ENCODE measurements at regions not wholly inside any gene's neighbourhood (a gene's known extent, or its start where the extent isn't known, plus 50 kb on each side); places are given as distances from the start of the nearest gene placed in this dataset.

DNA sequence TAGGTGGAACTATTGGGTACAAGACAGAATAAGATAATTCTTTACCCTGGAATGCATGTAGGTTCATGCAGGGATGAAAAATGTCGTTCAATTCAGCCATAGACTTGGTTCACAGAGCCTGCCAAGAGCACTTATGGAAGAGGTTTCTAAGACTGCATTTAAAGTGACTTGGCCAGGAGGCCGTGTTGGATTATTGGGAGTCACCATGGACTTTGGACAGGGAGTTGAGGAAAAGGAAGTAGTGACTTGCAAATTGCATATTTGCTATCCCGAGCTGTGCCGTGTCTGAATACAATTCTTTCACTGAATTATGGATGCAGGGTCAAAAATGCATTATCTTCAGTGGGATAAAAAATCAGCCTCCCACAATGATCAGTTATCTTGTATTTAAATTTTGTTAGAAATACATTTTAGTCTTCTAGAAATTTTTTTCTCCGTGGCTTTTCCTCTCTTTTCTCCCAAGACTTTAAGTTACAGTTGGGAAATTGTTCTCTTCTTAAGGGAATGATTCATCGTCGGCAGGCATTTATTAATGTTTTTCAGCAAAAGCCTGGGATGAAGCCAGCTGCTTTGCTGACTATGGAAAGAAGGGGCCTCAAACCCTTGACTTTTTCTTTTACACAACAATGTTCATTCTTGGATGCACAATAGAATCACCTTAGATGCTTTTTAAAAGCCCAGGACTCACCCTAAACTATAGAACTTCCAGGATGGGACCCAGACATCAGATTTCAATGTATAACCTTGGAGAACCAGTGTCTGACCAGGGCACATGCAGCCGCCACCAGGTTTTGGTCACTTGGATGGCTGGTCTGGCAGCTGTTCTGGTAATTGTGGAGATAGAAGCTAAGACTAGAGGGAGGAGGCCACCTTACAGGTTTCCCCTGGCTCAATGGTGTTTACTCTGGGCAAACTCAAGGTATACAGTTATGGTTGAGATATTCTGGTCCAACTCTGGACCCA is 70.8 kb downstream of the FAT3 start:
- TF ChIP-seq, protein P1, sequence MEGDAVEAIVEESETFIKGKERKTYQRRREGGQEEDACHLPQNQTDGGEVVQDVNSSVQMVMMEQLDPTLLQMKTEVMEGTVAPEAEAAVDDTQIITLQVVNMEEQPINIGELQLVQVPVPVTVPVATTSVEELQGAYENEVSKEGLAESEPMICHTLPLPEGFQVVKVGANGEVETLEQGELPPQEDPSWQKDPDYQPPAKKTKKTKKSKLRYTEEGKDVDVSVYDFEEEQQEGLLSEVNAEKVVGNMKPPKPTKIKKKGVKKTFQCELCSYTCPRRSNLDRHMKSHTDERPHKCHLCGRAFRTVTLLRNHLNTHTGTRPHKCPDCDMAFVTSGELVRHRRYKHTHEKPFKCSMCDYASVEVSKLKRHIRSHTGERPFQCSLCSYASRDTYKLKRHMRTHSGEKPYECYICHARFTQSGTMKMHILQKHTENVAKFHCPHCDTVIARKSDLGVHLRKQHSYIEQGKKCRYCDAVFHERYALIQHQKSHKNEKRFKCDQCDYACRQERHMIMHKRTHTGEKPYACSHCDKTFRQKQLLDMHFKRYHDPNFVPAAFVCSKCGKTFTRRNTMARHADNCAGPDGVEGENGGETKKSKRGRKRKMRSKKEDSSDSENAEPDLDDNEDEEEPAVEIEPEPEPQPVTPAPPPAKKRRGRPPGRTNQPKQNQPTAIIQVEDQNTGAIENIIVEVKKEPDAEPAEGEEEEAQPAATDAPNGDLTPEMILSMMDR (IDR thresholded peaks at IDR 0.05) = no peak
- no peak for TF ChIP-seq ZFX (IDR thresholded peaks at IDR 0.05; ENCODE audit: borderline replicate concordance)
- H3K27ac ChIP-seq = no peak overlapping the region

DNA sequence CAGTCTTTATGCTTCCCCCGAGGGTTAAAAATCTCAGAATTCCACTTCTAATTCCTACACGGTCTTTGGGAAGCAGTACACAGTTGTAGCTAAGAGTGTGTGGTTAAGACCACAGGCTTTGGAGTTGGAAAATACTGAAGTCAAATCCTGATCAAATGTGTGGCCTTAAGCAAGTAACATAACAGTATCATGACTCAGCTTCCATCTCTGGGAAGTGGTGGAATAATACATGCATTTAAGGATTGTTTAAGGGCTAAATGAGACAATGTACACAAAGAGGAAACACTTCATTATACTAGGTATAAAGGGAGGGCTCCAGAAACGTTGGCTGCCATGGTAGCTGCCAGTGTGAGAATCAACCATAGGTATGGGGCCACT is 71.5 kb downstream of the FAT3 start:
- no peak overlapping the region for H3K27ac ChIP-seq

DNA sequence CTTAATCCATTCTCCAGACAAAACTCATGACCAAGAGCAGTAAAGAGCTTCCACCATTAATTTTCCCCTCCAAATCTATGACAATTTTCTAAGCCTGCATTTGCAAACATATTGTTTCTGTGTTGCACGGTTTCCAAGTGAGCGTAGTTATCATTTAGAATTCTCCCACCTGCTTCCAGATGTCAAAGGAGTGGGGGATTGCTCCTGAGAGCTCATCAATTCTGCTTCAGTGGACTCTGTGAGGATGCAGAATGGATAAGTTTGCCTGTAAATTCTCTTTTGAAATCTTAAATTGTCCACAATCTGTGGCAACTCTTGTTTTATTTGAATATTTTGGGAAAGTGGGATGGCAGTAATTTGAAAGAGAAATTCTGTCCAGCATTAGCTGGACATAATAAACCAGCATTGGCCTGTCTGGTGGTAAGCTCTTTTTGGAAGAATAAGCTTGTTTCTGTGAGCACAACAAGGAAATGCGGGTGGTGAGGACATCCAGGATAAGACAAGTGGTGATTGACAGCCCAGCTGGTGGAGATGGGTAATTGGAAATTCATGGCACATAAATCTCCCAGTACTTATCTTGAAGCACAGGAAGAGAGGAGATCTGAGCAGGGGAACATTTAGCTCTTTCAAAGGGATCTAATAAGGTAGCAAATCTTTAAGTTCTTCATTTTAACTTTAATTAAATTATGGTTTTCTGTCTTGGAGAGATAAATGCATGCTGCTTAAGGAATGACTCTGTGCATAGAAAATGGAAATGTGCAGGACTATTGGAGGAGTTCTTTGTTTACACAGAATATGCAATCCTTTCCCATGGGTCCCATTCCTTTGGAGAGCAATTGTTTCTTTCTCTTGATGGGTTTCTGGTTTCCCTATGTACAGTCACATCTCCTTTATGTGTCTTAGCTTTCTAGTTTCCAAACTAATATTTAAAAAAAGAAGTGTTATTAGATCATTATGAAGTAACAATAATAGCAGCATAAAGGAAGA is 73.2 kb downstream of the FAT3 start:
- no peak overlapping the region for H3K27ac ChIP-seq

More for the DNA sequence above, 71.5 kb downstream of the FAT3 start:
- TF ChIP-seq, protein P1 (IDR thresholded peaks at IDR 0.05) = no peak
- no peak for TF ChIP-seq ZFX (IDR thresholded peaks at IDR 0.05; ENCODE audit: borderline replicate concordance)

DNA sequence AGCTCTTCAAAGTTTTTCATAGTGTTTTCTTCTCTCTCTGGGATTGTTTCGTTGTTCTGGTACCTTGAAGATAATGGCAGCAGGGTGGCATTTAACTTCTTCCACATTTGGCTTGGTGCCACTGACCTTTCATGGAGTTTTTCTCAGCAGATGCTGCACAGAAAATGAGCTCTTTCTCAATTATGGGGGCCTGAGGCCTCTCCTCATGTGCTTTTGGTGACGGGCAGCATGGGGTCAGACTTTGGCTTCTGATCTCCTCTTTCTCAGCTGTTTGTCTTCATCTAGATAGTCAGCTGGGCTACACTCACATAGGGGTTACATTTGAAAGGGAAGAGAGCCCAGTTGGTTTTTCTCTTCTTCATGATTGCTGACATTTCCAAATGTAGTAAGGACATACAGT is 76.3 kb downstream of the FAT3 start:
- no peak overlapping the region for H3K27ac ChIP-seq
- no peak for TF ChIP-seq ZFX (IDR thresholded peaks at IDR 0.05; ENCODE audit: borderline replicate concordance)
- TF ChIP-seq, protein P1 (IDR thresholded peaks at IDR 0.05) = no peak

More for the DNA sequence above, 73.2 kb downstream of the FAT3 start:
- TF ChIP-seq ZFX (IDR thresholded peaks at IDR 0.05; ENCODE audit: borderline replicate concordance) = no peak
- TF ChIP-seq, protein P1 (IDR thresholded peaks at IDR 0.05) = no peak

DNA sequence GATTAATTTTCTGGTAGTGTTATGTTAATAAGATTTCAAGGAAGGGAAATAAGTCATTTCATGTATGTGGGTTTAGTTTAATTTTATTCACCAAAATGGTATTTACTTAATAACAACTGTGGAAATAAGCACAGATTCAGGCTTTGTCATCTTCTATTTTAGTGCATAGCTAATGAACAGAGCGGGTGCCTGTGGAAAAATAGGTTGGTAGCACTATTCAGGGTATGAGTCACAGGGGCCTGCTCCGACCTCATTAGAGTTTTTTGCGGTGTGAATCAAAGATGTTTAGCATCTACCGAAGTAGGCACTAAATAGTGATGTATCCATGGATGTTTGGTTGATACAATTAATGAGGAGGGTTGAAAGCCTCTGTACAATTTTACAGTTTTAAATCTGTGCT is 78.2 kb downstream of the FAT3 start:
- no peak overlapping the region for H3K27ac ChIP-seq

DNA sequence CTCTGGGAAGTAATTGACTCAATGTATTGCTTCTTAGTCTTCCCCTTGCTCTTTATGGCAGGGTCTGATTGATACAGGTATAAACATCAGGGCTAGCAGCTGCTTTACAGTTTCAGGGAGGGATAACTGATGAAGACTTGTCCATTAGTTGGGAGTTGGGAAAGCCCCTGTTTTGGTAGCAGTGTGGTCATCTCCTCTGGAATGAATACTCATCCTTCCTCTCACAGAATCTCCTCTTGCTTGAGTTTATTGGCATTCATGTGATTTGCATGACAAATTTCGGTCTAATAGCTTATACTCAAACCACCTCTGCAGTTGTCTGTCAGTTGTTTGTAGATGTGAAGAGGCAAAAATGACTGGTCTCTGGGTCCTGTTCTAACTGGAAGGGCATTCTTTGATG is 79.7 kb downstream of the FAT3 start:
- H3K27ac ChIP-seq = no peak overlapping the region

More for the DNA sequence above, 78.2 kb downstream of the FAT3 start:
- TF ChIP-seq, protein P1 (IDR thresholded peaks at IDR 0.05) = no peak
- no peak for TF ChIP-seq ZFX (IDR thresholded peaks at IDR 0.05; ENCODE audit: borderline replicate concordance)

More for the DNA sequence above, 79.7 kb downstream of the FAT3 start:
- TF ChIP-seq, protein P1 (IDR thresholded peaks at IDR 0.05) = no peak
- no peak for TF ChIP-seq ZFX (IDR thresholded peaks at IDR 0.05; ENCODE audit: borderline replicate concordance)
